Endothelial cell of umbilical vein (primary cell): ENCODE measurements at regions not wholly inside any gene's neighbourhood (a gene's known extent, or its start where the extent isn't known, plus 50 kb on each side); places are given as distances from the start of the nearest gene placed in this dataset.

Experiments
- BruUV-seq: library from RNA; stranded (reverse); fragments of 400-500 nt; replicated peaks from 2 replicates; lab custom pipeline; 2021; lab: Mats Ljungman, UMichigan
- CTCF ChIA-PET: fragments of 300-600, 350-600 bp; sonication (Branson Sonifier 250); formaldehyde crosslinking; loops from one replicate; lab custom pipeline; 2021; ENCODE audit warnings: antibody characterized with exemption, inconsistent platforms; lab: Charles Lee
- POLR2A ChIA-PET: fragments of 300-600, 350-600 bp; sonication (Branson Sonifier 250); formaldehyde crosslinking; loops from one replicate; lab custom pipeline; 2021; ENCODE audit warnings: antibody characterized with exemption, inconsistent platforms; lab: Charles Lee
- DNase-seq: peaks from one replicate; pipeline ENCODE4 v3.0.0-alpha.2; 2011; ENCODE audit warnings: low read depth, low spot score
- FAIRE-seq: peaks from 2 replicates; lab custom pipeline; 2011; peaks lifted over from hg19 to GRCh38; lab: Jason Lieb, UNC
- H2AFZ ChIP-seq: 2 replicates; pipeline ENCODE4 v1.6.0; 2012; ENCODE audit warnings: low read depth, low read length, control low read depth, inconsistent platforms
- H3K27ac ChIP-seq: 2 replicates; pipeline ENCODE4 v1.5.1; 2011; ENCODE audit warnings: low read depth, mild to moderate bottlenecking, control low read depth, low read length, moderate library complexity; ENCODE audit not compliant: insufficient read depth
- H3K27me3 ChIP-seq, 2 experiments: 2 replicates each; pipeline versions ENCODE4 v1.6.0 to v1.6.1; 2011; ENCODE audit warnings: low read length in 2 of 2, mixed read lengths in 1 of 2; ENCODE audit not compliant: control insufficient read depth in 2 of 2, insufficient read depth in 2 of 2
- H3K36me3 ChIP-seq, 2 experiments: 2 replicates in 1 of 2; 3 replicates in 1 of 2; pipeline ENCODE4 v1.5.1; 2011; ENCODE audit warnings: low read length in 2 of 2, mild to moderate bottlenecking in 1 of 2, moderate library complexity in 1 of 2; ENCODE audit not compliant: control insufficient read depth in 2 of 2, insufficient read depth in 2 of 2; ENCODE audit errors: extremely low read depth in 1 of 2
- H3K4me1 ChIP-seq: 3 replicates; pipeline ENCODE4 v1.5.1; 2011; ENCODE audit warnings: mild to moderate bottlenecking, low read length; ENCODE audit not compliant: control insufficient read depth, insufficient read depth; ENCODE audit errors: extremely low read depth
- H3K4me2 ChIP-seq: 2 replicates; pipeline ENCODE4 v1.6.1; 2011; ENCODE audit warnings: low read length, control low read depth, mixed read lengths; ENCODE audit not compliant: insufficient read depth
- H3K4me3 ChIP-seq, 3 experiments: fragments of 200-600 bp in 1 of 3; sonication (generic), shearing (Covaris generic) in 1 of 3; replicated peaks in 1 of 3; 2 replicates each; pipeline ENCODE4 v1.5.1; 2011 to 2016; ENCODE audit warnings: control low read depth in 3 of 3, low read length in 3 of 3, mild to moderate bottlenecking in 2 of 3, inconsistent platforms in 1 of 3, low read depth in 1 of 3, moderate library complexity in 1 of 3; ENCODE audit not compliant: insufficient read depth in 1 of 3
- H3K79me2 ChIP-seq: 2 replicates; pipeline ENCODE4 v1.6.0; 2012; ENCODE audit warnings: low read length, inconsistent platforms; ENCODE audit not compliant: control insufficient read depth, insufficient read depth
- H3K9ac ChIP-seq: replicated peaks from 2 replicates; pipeline ENCODE3; 2011; ENCODE audit warnings: low read length, control low read depth; ENCODE audit not compliant: insufficient read depth; ENCODE audit errors: extremely low read depth
- H3K9me1 ChIP-seq: replicated peaks from 3 replicates; pipeline ENCODE4 v1.6.0; 2011; ENCODE audit warnings: mild to moderate bottlenecking, low read length; ENCODE audit not compliant: control insufficient read depth, insufficient read depth; ENCODE audit errors: extremely low read depth
- H3K9me3 ChIP-seq: replicated peaks from 2 replicates; pipeline ENCODE4 v1.5.1; 2012; ENCODE audit warnings: low read length, inconsistent platforms; ENCODE audit not compliant: control insufficient read depth, insufficient read depth
- H4K20me1 ChIP-seq: replicated peaks from 2 replicates; pipeline ENCODE3; 2011; ENCODE audit warnings: mild to moderate bottlenecking, low read length; ENCODE audit not compliant: control insufficient read depth, insufficient read depth; ENCODE audit errors: extremely low read depth
- EZH2 ChIP-seq: IDR thresholded peaks from 2 replicates; pipeline ENCODE4 v1.6.1; 2012; ENCODE audit warnings: borderline replicate concordance, low read depth, mild to moderate bottlenecking, moderate library complexity, low read length, inconsistent platforms; ENCODE audit not compliant: severe bottlenecking
- FOS ChIP-seq: IDR thresholded peaks from 2 replicates; pipeline ENCODE4 v1.6.1; 2011; ENCODE audit warnings: mild to moderate bottlenecking, low read length, moderate library complexity, borderline replicate concordance; ENCODE audit not compliant: insufficient read depth
- GATA2 ChIP-seq: IDR thresholded peaks from 2 replicates; pipeline ENCODE4 v1.7.0; 2011; ENCODE audit warnings: low read depth, mild to moderate bottlenecking, moderate library complexity, mixed read lengths, low read length; ENCODE audit not compliant: insufficient read length, insufficient read depth
- JUN ChIP-seq: IDR thresholded peaks from 2 replicates; pipeline ENCODE4 v1.6.1; 2011; ENCODE audit warnings: borderline replicate concordance, low read depth; ENCODE audit not compliant: insufficient read length, insufficient read depth
- MYC ChIP-seq: IDR thresholded peaks from one replicate; pipeline ENCODE4 v1.6.1; 2011; ENCODE audit warnings: mild to moderate bottlenecking, low read depth, low read length
- POLR2A ChIP-seq: IDR thresholded peaks from 2 replicates; pipeline ENCODE4 v1.6.1; 2012; ENCODE audit warnings: low read depth, mild to moderate bottlenecking, control low read depth, low read length
- POLR2AphosphoS5 ChIP-seq: IDR thresholded peaks from 2 replicates; pipeline ENCODE4 v1.6.1; 2012; ENCODE audit warnings: low read depth, mild to moderate bottlenecking, control low read depth, low read length, moderate library complexity; ENCODE audit not compliant: insufficient read depth
- dilution Hi-C: fragments of 300-500 bp; cut with MboI; formaldehyde crosslinking; loops from one replicate; pipeline ENCODE4 v1.15.0; 2019; ENCODE audit warnings: low sequenced_read_pairs; ENCODE audit not compliant: extremely low pct_ligation_motif_present
- intact Hi-C: fragments of 100-400 bp; cut with micrococcal nuclease; formaldehyde crosslinking; loops from one replicate; pipeline ENCODE4 v1.10.0; 2022
- TF ChIP-seq, protein P1 (sequence below), 2 donors: IDR thresholded peaks; 1 replicate in 1 of 2; 2 replicates in 1 of 2; pipeline ENCODE4 v1.5.1; 2011; ENCODE audit warnings: low read length in 2 of 2, mild to moderate bottlenecking in 2 of 2, moderate library complexity in 2 of 2, control low read depth in 1 of 2, inconsistent platforms in 1 of 2, low read depth in 1 of 2; ENCODE audit not compliant: insufficient read depth in 1 of 2; ENCODE audit errors: extremely low read depth in 1 of 2
- TF ChIP-seq, protein P2 (sequence below): IDR thresholded peaks from 2 replicates; pipeline ENCODE4 v1.6.1; 2011; ENCODE audit not compliant: insufficient read depth, insufficient read length

DNA sequence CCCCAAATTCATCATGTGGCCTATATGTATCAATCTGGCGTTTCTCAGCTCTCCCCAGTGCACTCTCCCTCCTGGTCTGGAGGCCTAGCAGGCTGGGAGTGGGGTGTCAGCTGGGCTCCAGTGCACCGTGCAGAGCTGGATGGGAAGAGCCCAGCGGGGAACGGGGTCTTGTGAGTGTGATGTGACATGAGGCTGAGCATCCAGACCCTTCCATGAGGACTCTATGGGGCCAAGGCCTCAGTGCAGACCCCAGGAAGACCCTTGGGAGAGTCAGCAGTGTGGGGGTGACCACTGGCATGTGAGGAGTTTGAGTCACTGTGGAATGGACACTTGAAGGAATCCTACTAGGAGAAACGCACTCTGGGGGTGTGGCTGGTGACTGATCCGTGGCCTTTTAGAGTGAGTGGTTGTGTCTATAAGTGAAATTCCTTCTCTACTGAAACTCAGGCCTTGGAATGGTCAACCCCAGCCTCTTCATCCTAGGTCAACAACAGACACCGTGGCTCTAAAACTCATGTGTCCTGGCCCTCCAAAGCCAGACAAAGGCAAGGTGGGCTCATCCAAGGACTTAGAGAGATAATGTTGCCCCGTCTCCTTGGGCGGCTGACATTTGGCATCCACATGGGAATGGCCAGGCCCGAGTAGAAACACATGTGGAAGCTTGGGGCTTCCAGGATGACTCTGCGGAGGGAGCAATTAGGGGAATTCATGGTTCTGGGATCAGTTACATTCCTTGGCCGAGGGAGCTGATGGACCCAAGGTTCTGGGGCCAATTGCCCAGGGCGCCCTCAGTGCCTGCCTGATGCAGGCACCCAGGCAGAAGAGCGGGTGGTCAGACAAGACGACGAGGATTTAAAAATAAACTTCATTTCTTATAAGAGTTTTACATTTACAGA, 156.0 kb upstream of the TWIST2 start:
- dilution Hi-C loops (no loop called here), intact Hi-C loops (no loop called here)
- H3K27ac ChIP-seq: no peak overlapping the region
- FAIRE-seq (no peak), DNase-seq (no peak)
- no TSS peak for BruUV-seq
- CTCF ChIA-PET: no interaction called here
- no peaks in the 10 kb centered on the region for H3K36me3 ChIP-seq
- no peak overlapping the region for H3K4me3 ChIP-seq
- H4K20me1 ChIP-seq: no peaks in the 10 kb centered on the region
- no peaks in the 10 kb centered on the region for H3K9me1 ChIP-seq
- TF ChIP-seq EZH2: no peak
- TF ChIP-seq POLR2AphosphoS5: no peak
- no peak for TF ChIP-seq MYC
- TF ChIP-seq, protein P1, sequence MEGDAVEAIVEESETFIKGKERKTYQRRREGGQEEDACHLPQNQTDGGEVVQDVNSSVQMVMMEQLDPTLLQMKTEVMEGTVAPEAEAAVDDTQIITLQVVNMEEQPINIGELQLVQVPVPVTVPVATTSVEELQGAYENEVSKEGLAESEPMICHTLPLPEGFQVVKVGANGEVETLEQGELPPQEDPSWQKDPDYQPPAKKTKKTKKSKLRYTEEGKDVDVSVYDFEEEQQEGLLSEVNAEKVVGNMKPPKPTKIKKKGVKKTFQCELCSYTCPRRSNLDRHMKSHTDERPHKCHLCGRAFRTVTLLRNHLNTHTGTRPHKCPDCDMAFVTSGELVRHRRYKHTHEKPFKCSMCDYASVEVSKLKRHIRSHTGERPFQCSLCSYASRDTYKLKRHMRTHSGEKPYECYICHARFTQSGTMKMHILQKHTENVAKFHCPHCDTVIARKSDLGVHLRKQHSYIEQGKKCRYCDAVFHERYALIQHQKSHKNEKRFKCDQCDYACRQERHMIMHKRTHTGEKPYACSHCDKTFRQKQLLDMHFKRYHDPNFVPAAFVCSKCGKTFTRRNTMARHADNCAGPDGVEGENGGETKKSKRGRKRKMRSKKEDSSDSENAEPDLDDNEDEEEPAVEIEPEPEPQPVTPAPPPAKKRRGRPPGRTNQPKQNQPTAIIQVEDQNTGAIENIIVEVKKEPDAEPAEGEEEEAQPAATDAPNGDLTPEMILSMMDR (IDR thresholded peaks at IDR 0.05; ENCODE audit: extremely low read depth in 1 of 2, insufficient read depth in 1 of 2, low read depth in 1 of 2, low read length in 2 of 2): no peak
- no peak for TF ChIP-seq GATA2
- TF ChIP-seq FOS: no peak
- no peak for TF ChIP-seq JUN
- no peak for TF ChIP-seq POLR2A
- TF ChIP-seq, protein P2, sequence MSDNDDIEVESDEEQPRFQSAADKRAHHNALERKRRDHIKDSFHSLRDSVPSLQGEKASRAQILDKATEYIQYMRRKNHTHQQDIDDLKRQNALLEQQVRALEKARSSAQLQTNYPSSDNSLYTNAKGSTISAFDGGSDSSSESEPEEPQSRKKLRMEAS: no peak
- no peak overlapping the region for H2AFZ ChIP-seq
- no peak overlapping the region for H3K4me2 ChIP-seq
- no peaks in the 10 kb centered on the region for H3K9me3 ChIP-seq
- POLR2A ChIA-PET: no interaction called here
- no peak overlapping the region for H3K9ac ChIP-seq
- no peaks in the 10 kb centered on the region for H3K27me3 ChIP-seq
- H3K79me2 ChIP-seq: no peaks in the 10 kb centered on the region
- H3K4me1 ChIP-seq: no peaks in the 10 kb centered on the region
